NB4 (cell line): ENCODE measurements at regions not wholly inside any gene's neighbourhood (a gene's known extent, or its start where the extent isn't known, plus 50 kb on each side); places are given as distances from the start of the nearest gene placed in this dataset.

Source experiments
- DNase-seq: peaks from one replicate; pipeline ENCODE4 v3.0.0; 2010; ENCODE audit warnings: low read depth
- H3K4me3 ChIP-seq: one replicate; pipeline ENCODE4 v1.5.1; 2011; ENCODE audit warnings: mild to moderate bottlenecking, low read depth, low read length, moderate library complexity
- CTCF ChIP-seq: IDR thresholded peaks from one replicate; pipeline ENCODE4 v1.5.1; 2012; ENCODE audit warnings: low read depth, low read length
- MAX ChIP-seq: IDR thresholded peaks from 2 replicates; pipeline ENCODE4 v1.6.1; 2011; ENCODE audit warnings: low read depth, low read length
- MYC ChIP-seq: IDR thresholded peaks from 2 replicates; pipeline ENCODE4 v1.6.1; 2011; ENCODE audit warnings: low read depth, low read length
- POLR2A ChIP-seq: IDR thresholded peaks from 2 replicates; pipeline ENCODE4 v1.6.1; 2011; ENCODE audit warnings: mild to moderate bottlenecking; ENCODE audit not compliant: insufficient read length; ENCODE audit errors: extremely low read depth

- no peak for TF ChIP-seq CTCF
- TF ChIP-seq POLR2A: no peak
- no peak for TF ChIP-seq MAX
- no peak for TF ChIP-seq MYC
- no peak for DNase-seq
- no peak overlapping the region for H3K4me3 ChIP-seq
These were observed 934.3 kb downstream of the GRIK2 start for GRCh38 chr6:102327697-102328225.

GRCh38 chr6:102313699-102314098 is 920.2 kb downstream of the GRIK2 start:
- TF ChIP-seq MYC: no peak
- no peak for TF ChIP-seq CTCF
- no peak for TF ChIP-seq POLR2A
- no peak for TF ChIP-seq MAX
- no peak overlapping the region for H3K4me3 ChIP-seq
- DNase-seq: no peak

GRCh38 chr6:102309700-102310099 is 916.2 kb downstream of the GRIK2 start:
- TF ChIP-seq POLR2A (no peak), MAX (no peak), CTCF (no peak), MYC (no peak)
- no peak for DNase-seq

GRCh38 chr6:102300350-102300749 is 906.8 kb downstream of the GRIK2 start:
- H3K4me3 ChIP-seq: no peak overlapping the region
- DNase-seq: no peak
- TF ChIP-seq MYC: no peak
- no peak for TF ChIP-seq MAX
- no peak for TF ChIP-seq POLR2A
- no peak for TF ChIP-seq CTCF

More at GRCh38 chr6:102309700-102310099, 916.2 kb downstream of the GRIK2 start:
- no peak overlapping the region for H3K4me3 ChIP-seq

GRCh38 chr6:102298051-102298450 is 904.5 kb downstream of the GRIK2 start:
- H3K4me3 ChIP-seq: no peak overlapping the region
- DNase-seq: no peak
- TF ChIP-seq MYC: no peak
- no peak for TF ChIP-seq POLR2A
- TF ChIP-seq CTCF: no peak
- no peak for TF ChIP-seq MAX
